ENCODE measurements at regions not wholly inside any gene's neighbourhood (a gene's known extent, or its start where the extent isn't known, plus 50 kb on each side); places are given as distances from the start of the nearest gene placed in this dataset.

GRCh38 chr2:160751021-160751420 lies 257.4 kb upstream of the RBMS1 start:
- TF ChIP-seq CTCF (IDR thresholded peaks at IDR 0.05) (no peak), POLR2A (IDR thresholded peaks at IDR 0.05) (no peak)
